ENCODE measurements at regions not wholly inside any gene's neighbourhood (a gene's known extent, or its start where the extent isn't known, plus 50 kb on each side); places are given as distances from the start of the nearest gene placed in this dataset.
"Not testable (repeated sequence)": the region's sequence is repeated elsewhere in the genome, so short reads cannot be mapped to it uniquely, and the experiment has no call there.

- DNase-seq = no peak
These were observed 891.8 kb upstream of the NDST4 start for GRCh38 chr4:116005037-116005805.

DNA sequence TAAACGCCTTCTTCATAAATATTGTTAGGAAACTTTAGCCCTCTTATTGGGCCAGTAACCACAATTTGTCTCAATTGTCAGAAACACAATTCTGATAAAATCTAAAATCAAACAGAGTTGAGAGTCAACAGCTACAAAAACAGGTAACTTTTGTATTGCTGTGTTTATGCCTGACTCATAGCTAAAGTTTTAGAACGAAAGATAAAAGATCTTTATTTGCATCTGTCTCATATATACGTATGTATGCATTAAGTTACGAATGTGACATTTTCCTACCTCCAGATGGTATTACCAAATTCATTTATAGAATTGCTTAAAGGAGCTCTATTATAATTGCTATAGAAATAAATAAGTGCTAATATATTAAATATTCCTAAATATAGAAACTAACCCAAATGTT, 887.9 kb upstream of the NDST4 start:
- DNase-seq = no peak

GRCh38 chr4:115986573-115986972, 873.2 kb upstream of the NDST4 start:
- DNase-seq = no peak

DNA sequence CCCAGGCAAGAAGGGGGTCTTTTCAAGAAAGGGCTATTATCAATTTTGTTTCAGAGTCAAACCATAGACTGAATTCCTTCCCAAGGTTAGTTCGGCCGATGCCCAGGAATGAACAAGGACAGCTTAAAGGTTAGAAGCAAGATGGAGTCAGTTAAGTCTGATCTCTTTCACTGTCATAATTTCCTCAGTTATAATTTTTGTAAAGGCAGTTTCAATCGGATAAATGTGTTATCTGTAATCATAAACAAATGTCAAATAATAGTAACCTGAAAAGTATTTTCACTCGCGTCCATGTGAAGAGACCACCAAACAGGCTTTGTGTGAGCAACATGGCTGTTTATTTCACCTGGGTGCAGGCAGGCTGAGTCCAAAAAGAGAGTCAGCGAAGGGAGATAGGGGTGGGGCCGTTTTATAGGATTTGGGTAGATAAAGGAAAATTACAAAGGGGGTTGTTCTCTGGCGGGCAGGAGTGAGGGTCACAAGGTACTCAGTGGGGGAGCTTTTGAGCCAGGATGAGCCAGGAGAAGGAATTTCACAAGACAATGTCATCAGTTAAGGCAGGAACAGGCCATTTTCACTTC, 862.1 kb upstream of the NDST4 start:
- not testable (repeated sequence) for DNase-seq

- no peak for DNase-seq
These were observed 860.3 kb upstream of the NDST4 start for GRCh38 chr4:115973768-115974167.

DNA sequence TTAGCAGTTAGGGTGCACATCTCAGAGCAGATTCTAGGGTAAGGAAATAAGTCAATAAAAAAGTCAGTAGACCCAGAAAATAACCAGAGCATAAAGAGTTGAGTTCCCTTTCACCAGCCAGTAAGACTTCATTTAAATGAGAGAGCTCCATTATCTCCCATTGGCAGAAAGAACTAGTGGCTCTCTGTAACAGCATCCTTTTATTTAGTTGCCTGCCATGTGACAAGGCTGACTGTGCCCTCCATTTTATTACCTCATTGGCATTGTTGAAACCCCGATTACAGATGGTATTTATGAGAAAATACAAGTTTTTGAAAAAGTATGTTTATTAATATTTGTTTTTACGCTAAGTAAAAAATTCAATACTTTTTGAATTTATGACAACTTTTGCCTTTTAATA, 859.5 kb upstream of the NDST4 start:
- no peak for DNase-seq

- DNase-seq = no peak
These were observed 857.4 kb upstream of the NDST4 start for GRCh38 chr4:115970859-115971258.

GRCh38 chr4:115969756-115970155, 856.3 kb upstream of the NDST4 start:
- DNase-seq = no peak

GRCh38 chr4:115965588-115965987, 852.2 kb upstream of the NDST4 start:
- no peak for DNase-seq

GRCh38 chr4:115956054-115956796, 842.8 kb upstream of the NDST4 start:
- DNase-seq = not testable (repeated sequence)

DNA sequence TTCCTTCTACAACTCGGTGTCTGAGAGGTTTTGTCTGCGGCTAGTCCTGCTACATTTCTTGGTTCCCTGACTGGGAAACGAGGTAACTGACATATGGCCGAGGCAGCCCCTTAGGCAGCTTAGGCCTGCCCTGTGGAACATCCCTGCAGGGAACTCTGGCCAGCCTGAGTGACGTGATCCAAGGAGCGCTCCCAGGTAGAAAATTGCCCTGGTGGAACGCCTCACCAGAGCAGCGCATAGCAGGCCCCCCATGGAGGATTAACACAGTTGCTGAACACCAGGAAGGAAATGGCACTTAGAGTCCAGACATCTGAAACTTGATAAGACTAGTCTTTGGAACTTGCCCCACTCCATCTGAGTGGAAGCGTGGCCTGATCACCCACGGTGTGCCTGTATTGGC, 837.4 kb upstream of the NDST4 start:
- DNase-seq = no peak

GRCh38 chr4:115949974-115950743, 836.7 kb upstream of the NDST4 start:
- DNase-seq = not testable (repeated sequence)

GRCh38 chr4:115945026-115945425, 831.6 kb upstream of the NDST4 start:
- DNase-seq = no peak

- DNase-seq = no peak
These were observed 830.9 kb upstream of the NDST4 start for GRCh38 chr4:115944146-115944905.

- no peak for DNase-seq
These were observed 825.5 kb upstream of the NDST4 start for GRCh38 chr4:115938764-115939443.

GRCh38 chr4:115929373-115929772, 816.0 kb upstream of the NDST4 start:
- no peak for DNase-seq

GRCh38 chr4:115927382-115927781, 814.0 kb upstream of the NDST4 start:
- DNase-seq = no peak

- DNase-seq = no peak
These were observed 809.7 kb upstream of the NDST4 start for GRCh38 chr4:115923152-115923551.

GRCh38 chr4:115920637-115921036, 807.2 kb upstream of the NDST4 start:
- DNase-seq = no peak

- no peak for DNase-seq
These were observed 804.7 kb upstream of the NDST4 start for GRCh38 chr4:115918149-115918548.

DNA sequence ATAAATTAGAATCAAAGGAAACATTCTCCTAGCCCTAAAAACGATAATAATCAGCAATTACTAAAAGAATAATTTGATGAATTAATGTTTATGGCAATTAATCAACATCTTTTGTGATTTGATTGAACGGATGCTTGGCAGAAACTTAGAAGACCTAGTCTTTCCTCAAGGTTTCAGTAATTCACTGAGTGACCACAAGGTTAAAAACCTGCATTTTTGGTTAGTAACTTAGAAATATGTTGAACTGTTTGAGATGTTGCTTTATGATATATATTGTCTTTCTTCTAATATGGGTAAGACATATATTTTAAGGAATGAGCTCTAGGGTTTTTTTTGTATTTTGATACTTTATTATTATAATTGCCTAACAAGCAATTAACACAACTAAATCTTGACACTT, 793.0 kb upstream of the NDST4 start:
- DNase-seq = no peak

DNA sequence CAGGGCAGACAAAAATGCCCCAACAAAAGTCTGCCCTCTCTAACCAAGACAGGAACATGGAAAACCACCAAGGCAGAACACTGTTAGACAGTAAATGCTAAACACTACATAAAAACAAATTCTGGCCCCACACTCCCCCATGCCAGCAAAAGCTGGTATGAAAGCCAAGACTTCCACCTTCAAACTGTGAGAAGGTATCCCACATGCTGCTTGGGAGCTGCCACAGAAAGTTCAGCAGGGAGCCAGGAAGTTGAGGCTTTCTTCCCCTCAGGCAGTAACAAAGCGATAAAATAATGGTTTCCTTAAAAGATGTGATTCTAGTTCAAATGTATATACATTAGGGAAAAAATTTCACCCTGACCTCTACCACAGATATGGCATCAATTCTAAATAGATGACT, 770.4 kb upstream of the NDST4 start:
- no peak for DNase-seq

Measured in NCI-H524 treated with DMSO at 0.1 percent for 48 hours (cell line).